Body of pancreas (tissue), 4 donors: ENCODE measurements at regions not wholly inside any gene's neighbourhood (a gene's known extent, or its start where the extent isn't known, plus 50 kb on each side); places are given as distances from the start of the nearest gene placed in this dataset.

ENCODE experiments used
- POLR2A ChIP-seq, 3 donors: fragments of 450-650 bp; IDR thresholded peaks; one replicate each; pipeline ENCODE4 v1.6.1; 2016; ENCODE audit warnings: antibody characterized with exemption in 3 of 3, mild to moderate bottlenecking in 2 of 3
- TF ChIP-seq, protein P1 (sequence below), 7 experiments: fragments of 450-650 bp in 4 of 7; fragments of 200-600 bp in 3 of 7; sonication (generic) in 3 of 7; IDR thresholded peaks; one replicate each; pipeline ENCODE4 v1.5.1; 2016 to 2019; ENCODE audit warnings: antibody characterized with exemption in 7 of 7

DNA sequence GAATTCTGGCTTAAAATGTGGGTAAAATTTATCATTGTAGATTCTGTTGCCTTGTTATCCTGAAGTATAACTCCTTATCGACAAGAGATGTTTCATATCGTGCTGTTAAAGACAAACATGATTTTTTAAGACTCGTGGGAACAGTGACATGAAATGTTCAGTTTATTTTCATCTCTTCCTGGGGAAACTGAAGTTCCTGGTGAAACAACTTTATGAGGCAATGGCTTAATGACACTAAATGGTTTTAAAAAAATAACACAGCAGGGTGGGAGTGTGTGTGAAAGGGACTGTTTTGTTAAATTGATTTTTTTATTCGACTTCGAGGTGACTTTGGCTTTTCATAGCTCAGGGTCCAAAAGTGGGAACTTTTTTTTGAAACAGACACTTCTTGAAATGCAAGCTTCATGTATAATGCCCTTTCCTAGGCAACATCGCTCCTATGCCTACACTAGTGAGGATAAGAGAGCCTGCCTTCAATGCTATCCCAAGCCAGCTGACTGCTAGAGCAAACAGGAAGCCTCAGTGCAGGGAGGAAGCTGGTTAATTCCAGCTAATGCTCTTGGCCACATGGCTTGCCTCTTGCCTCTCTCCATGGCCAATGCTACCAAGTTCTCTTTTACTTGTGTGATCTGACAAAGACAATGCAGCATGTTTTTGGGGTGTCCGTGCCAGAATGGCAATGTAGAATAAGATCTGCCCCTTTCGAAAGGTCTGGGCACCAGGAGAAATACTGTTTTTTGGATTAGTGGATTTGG lies 57.8 kb downstream of the PABIR2 start:
- no peak for TF ChIP-seq POLR2A (IDR thresholded peaks at IDR 0.05)
- TF ChIP-seq, protein P1, sequence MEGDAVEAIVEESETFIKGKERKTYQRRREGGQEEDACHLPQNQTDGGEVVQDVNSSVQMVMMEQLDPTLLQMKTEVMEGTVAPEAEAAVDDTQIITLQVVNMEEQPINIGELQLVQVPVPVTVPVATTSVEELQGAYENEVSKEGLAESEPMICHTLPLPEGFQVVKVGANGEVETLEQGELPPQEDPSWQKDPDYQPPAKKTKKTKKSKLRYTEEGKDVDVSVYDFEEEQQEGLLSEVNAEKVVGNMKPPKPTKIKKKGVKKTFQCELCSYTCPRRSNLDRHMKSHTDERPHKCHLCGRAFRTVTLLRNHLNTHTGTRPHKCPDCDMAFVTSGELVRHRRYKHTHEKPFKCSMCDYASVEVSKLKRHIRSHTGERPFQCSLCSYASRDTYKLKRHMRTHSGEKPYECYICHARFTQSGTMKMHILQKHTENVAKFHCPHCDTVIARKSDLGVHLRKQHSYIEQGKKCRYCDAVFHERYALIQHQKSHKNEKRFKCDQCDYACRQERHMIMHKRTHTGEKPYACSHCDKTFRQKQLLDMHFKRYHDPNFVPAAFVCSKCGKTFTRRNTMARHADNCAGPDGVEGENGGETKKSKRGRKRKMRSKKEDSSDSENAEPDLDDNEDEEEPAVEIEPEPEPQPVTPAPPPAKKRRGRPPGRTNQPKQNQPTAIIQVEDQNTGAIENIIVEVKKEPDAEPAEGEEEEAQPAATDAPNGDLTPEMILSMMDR (IDR thresholded peaks at IDR 0.05) = no peak
